Activated CD8-positive, alpha-beta memory T cell treated with anti-CD3 and anti-CD28 coated beads for 24 hours (primary cell): ENCODE measurements at regions not wholly inside any gene's neighbourhood (a gene's known extent, or its start where the extent isn't known, plus 50 kb on each side); places are given as distances from the start of the nearest gene placed in this dataset.
"Not testable (repeated sequence)": the region's sequence is repeated elsewhere in the genome, so short reads cannot be mapped to it uniquely, and the experiment has no call there.

Experiments used
- DNase-seq: peaks from one replicate; pipeline ENCODE4 v3.0.0-alpha.2; 2020

DNA sequence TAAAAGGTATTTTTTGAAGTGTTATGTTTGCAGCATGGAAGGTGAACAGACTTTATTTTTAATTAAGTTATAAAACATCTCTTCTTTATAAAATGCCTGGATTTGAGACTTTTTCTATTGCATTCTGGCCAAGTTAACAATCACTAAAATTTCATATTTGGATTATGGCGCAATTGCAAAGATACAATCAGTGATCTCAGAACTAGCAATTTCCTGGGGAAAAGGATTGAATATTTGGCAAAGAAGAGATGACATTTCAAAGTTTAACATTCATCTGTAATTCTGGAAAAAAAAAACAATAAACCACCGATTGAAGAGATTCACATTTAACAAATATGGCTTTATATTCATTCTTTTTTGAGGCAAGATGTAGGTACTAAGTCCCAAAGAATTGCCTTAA lies 378.0 kb downstream of the LRRC70 start:
- no peak for DNase-seq

DNA sequence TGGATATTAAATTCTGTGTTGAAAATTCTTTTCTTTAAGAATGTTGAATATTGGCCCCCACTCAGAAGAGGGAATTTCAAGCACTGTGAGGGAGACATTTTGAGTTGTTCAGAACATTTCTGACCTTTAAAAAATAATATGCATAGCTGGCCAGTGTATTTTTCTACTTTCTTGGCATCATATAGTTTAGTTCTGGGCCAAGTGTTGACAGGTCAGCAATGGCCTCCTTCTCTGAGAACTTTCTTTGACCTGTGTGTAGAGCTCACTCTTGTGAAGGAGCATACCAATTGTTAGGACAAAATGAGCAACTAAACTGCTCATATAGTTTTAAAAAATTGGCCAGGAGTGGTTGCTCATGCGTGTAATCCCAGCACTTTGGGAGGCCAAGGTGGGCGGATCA lies 376.0 kb downstream of the LRRC70 start:
- DNase-seq: no peak

DNA sequence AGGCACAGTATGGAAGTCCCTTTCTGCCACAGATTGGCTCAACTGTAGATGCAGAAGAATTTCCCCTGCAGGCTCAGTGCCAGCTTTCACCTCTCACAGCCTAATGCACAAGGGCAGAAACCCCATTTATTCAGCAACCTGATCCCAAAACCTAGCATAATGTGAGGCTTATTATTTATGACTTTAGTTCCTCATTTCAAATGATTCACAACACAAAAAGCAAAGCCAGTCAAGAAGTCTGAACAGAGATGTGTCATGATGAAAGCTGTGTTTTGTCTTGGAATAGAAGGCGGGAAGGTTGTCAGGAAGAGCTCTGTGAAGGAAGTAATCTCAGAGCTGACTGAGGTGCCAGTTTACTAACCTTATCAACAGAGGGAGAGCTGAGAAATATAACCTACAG lies 369.7 kb downstream of the LRRC70 start:
- DNase-seq: no peak

DNA sequence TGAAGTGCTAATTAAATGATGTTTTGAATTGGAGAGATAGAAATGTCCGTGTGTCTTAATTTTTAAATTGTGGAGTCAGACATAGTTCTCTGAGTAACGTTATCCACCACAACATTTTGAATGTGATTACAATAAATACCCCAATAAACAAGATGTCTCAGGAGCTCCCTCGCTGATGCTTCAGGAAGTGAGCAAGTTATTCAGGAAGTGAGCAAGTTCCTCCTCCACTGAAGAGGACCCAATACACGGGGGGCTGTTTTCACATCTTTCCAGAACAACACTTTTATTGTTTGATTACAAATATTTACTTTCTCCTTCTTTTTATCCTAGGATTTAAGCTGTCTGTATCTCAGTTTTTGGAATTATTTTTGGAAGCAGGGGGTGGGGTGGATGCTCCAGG lies 363.8 kb downstream of the LRRC70 start:
- no peak for DNase-seq

DNA sequence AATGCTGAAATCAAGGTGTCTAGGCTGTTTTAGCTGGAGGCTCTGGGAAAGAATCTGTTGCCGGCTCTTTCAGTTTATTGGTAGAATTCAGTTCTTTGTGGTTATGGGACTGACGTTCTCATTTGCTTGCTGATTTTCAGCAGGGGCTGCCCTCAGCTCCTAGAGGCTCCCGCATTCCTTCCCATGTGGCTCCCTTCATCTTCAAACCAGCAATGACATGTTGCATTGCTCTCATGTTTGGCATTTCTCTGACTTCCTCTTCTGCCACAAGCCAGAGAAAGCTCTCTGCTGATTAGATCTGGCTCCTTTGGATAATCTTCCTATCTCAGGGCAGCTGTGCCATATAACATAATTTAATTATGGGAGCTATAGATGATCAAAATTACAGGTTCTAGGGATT lies 360.3 kb downstream of the LRRC70 start:
- no peak for DNase-seq

DNA sequence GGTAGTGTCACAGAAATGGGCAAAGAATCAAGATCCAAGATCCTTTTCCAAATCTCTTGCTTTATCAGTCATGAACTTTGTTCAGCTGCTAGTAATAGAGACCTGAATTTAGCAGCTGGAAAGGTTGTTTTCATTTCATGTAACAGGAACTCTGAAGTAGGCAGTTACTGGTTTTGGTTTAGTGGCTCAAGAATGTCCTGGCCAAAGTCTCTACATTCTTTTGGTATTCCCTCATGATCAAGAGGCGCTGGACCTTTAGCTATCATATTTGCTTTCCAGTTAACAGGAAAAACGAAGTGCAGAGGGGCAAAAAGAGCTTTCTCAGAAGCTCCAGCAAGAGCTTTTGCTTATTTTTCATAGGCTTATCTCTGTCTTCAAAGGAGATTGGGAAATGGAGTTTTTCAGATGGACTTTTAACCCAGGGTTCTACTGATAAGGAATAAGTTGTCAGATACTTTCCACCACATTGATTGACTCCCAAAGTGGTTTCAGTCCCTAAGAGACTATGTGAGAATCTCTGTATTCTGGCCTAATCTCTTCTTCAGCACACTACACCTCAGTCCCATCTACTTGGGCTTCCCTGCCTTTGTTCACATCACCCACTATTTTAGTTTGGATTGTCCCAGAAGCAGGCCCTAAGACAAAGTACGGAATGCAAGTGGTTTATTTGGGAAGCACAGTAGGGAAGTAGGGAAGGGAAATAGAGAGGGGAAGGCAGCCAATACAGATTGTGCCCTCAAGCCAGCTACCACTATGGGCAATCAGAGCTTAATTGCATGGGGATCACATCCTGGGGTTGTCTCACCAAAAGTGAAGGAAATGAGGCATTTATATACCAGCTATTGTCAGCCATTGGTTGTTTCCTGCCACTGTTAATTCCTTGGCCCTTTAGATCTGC lies 359.3 kb downstream of the LRRC70 start:
- no peak for DNase-seq

DNA sequence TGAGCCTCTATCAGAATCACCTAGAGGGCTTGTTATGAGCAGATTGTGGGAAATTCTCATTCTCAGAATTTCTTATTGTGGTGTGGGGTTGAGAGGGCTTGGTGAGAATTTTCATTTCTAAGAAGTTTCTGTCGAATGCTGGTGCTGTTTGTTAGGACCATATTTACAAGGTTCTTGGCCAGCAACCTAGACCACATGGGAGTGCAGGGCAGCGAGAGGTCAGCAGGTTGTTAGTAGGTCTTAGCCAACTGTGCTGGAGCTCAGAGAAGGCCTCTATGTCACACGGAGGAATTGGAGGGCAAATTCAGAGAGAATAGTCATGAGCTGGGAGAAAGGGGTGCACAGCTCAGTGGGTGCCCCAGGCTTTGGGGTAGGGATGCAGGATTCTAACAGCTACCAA lies 357.0 kb downstream of the LRRC70 start:
- DNase-seq: no peak

DNA sequence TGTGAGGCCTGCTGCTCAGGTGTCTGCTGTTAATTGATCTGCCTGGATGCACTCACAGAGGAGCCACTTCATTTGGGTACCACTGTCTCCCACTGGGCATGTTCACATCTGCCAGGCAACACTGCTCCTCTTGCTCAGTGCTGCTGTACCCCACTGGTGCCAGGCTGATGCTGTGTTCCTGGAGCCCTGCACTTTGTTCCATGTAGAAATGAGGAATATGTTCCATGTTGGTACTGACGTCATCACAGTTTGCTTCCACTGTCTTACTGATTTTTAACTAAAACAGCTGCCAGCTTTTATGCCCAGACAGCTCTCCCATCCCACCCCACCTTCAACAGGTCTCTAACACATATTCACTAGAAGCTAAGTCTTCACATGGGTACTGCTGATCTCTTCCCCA lies 355.7 kb downstream of the LRRC70 start:
- DNase-seq: no peak

DNA sequence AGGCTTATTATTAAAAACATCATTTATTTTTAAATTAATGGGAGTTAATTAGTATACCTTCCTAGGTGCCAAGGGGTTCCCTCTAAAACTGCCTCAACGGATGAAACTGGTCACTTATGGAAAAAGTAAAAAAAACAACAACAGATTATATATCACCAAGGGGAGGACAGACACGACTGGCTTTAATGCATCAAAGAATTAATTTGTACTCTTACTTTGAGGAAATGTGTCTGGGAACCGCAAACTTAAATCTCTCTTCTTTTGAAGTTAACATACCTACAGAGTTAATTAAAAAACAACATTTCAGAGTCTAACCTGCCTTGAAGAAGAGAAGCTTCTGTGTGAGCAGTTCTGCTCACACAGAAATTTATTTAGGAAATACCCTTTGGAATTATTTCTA lies 354.6 kb downstream of the LRRC70 start:
- DNase-seq: no peak

DNA sequence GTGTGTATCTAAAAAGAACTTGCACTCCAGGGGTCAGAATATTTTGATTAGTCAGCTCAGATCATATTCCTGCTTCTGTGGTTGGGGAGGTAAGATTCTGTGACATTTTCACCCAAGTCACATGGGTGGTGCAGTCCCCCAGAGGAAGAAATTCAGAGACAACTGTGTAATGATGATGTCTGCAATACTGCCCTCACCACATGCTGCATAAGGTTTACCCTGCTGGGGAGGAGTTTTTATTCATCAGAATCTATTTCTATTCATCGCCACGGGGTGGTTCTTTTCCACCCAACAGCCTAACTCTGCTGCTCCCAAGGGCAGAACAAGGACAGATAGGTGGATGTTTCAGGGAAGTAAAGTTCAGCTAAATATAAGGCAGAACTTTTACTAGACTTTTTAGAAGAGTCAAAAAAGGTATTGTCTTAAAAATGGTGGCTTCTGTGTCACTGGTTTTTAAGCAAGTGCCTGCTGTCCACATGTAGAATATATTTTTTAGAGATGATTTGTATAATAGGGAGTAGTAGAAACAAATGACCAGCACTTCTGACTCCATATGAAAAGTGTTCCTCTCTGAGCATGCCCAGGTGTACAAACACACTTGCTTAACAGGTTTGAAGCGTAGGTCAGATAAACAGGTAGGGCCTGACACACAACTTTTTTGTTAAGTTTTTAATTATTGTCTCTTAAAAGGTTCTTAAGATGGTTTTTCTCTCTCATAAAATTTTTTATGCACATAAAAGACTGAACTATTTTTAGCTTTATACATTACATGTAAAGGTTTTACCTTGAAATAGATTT lies 352.7 kb downstream of the LRRC70 start:
- no peak for DNase-seq

DNA sequence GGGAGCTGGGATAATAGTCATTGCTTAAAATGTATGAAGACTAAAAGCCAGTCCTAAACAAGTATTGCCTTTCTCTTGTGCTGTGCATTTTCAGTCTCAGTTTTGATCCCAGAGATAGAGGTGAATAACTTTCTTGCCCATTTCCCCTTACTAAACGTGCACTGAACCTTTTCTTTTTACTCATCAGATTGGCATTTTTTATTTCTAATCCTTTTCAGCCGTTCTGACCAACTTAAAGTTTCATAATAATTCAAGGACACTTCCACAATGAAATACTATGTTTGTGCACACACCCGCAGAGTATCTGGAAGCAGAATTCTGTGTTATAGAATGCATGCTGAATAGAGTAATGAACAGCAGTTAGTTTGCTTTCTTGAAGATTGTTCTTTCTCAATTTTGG lies 343.6 kb downstream of the LRRC70 start:
- DNase-seq: no peak

DNA sequence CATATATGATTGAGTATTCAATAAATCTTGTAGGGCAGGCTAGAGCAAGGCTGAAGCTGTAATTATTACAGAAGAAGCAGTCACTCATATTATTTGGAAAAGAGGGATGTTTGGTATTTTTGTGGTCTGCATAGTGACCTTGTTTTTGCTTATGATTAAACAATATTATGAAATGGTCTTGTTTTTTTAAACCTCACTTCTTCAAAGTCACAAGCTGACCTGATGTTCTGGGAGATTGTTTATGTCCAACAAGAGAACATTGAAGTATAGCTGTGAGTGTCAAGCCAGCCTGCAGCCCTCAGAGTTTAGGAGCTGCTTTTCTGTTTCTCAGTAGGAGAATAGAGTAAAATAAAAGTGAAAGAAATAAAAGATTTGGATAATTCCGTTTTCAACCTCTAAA lies 342.2 kb downstream of the LRRC70 start:
- DNase-seq: no peak

DNA sequence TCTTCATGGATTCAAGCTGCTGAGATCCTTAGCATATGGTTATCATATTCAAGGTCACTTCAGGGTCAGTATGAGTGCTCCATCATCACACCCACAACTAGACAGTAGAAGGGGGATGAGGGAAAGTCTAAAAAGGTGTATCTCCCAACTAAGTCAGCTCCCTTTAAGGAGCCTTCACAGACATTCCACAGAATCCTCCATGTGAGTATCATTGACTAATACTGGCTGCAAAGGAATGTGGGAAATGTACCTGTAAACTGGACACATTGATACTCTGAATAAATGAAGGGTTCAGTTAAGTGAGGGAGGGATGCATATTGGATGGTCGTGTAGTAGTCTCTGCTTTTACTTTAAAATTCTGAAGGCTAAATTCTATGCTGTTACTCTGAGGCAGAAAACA lies 330.7 kb downstream of the LRRC70 start:
- DNase-seq: no peak

DNA sequence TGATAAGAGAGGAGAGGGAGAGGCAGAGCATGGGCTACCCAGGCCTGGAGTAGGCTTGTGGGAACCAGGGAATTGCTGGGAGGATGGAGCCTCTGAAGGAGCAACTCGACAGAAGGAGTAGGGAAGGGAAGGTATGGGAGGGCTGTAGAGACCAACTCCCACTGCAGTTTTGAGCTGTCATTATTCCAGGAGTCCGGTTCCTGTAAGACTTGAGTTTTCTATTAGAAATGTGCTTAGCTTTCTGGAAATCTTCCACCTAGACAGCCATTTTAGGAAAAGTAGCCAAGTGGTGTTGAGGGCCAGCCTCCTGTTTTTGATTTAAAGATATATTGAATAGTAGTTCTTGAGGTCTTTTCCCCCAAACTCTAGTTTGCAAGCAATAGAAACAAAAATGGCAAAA lies 323.5 kb downstream of the LRRC70 start:
- DNase-seq: no peak

DNA sequence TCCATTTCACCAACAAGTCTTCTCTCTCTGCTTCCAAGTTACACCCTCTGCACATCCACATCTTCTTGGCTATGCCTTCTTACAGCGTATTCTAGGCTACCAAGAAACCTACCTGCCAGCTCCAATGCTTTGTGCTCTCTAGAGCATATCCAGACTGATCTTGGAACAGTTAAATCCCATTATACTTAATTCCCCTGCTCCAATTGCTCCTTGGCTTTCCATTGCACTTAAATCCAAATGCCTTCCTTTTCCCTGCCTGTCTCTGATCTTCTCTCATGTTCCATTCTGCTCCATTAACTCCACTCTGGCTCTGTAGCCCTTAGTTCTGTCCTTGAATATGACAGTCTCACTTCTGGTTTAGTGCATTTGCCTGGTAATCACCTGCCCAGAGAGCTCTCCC lies 322.4 kb downstream of the LRRC70 start:
- DNase-seq: no peak

DNA sequence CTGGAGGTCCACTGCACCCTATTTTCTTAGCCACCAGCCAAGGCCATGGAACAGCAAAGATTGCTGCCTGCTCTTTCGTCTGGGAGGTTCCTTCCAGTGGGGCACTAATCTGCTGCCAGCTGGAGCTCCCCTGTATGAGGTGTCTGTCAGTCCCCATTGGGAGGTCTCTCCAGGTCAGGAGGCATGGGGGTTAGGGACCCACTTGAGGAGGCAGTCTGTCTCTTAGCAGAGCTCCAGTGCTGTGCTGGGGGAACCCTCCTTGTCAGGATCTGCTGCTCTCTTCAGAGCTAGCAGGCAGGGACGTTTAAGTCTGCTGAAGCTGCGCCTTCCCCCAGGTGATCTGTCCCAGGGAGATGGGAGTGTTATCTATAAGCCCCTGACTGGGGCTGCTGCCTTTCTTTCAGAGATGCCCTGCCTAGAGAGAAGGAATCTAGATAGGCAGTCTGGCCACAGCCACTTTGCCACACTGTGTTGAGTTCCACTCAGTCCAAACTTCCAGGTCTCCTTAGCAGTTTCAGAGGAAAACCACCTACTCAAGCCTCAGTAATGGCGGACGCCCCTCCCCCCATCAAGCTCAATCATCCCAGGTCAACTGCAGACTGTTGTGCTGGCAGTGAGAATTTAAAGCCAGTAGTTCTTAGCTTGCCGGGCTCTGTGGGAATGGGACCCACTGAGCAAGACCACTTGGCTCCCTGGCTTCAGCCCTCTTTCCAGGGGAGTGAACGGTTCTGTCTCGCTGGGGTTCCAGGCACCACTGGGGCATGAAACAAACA lies 317.7 kb downstream of the LRRC70 start:
- no peak for DNase-seq

DNA sequence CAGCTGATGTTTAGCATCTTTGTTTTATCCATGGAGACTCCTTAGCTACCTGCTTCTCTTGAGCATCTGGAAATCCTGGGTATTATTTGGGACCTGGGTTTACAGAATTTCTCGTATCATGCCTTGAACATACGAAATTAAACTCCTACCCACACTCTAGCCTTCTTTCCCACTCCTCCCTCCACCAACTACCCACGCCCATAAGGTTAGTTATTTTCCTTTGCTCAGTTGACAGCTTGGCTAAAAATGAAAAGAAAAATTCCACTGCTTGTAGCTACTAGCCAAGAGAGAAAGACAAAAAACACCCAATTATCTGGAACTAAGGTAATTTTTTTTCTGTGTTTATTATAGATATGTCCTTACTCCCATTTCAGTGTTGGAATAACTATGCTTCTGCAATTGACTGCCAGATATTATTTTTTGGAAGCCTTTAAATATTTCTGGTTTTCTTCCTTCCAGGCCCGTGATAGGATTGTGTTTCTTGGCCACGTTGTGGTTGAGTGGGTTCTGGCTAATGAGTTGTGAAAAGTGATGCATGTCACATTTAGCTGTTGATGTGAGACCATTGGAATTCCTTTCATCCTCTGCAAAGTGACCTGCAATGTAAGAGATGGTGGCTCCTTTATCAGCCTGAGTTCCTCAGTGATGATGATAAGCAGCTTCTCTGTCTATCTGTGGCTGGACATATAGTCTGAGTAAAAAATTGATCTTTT lies 308.1 kb downstream of the LRRC70 start:
- DNase-seq: no peak

DNA sequence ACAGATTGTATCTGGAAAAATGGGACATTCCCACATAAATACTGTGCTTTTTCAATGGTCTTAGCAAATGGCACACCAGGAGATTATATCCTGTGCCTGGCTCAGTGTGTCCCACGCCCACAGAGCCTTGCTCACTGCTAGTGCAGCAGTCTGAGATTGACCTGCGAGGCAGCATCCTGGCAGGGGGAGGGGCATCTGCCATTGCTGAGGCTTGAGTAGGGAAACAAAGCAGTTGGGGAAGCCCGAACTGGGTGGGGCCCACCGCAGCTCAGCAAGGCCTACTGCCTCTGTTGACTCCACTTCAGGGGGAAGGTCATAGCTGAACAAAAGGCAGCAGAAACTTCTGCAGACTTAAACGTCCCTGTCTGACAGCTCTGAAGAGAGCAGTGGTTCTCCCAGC lies 258.7 kb downstream of the LRRC70 start:
- DNase-seq: not testable (repeated sequence)

DNA sequence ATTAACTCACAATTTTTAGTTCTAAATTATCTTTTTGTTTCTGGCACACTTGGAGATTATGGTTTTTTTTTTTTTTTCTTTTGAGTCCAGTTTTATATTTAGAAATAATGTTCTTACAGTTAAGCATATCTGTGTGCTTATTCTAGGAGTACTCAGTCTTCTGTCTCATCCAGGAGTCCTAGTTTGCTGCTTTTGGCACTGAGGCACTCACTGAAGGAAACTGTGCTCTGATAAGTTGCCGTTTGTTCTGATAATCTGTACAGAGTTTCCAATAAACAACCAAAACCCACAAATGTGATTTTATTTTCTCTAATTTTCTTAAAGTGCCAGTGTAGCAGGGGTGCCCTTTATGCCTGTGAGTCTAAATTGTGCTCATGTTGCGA lies 251.0 kb downstream of the LRRC70 start:
- DNase-seq: no peak

DNA sequence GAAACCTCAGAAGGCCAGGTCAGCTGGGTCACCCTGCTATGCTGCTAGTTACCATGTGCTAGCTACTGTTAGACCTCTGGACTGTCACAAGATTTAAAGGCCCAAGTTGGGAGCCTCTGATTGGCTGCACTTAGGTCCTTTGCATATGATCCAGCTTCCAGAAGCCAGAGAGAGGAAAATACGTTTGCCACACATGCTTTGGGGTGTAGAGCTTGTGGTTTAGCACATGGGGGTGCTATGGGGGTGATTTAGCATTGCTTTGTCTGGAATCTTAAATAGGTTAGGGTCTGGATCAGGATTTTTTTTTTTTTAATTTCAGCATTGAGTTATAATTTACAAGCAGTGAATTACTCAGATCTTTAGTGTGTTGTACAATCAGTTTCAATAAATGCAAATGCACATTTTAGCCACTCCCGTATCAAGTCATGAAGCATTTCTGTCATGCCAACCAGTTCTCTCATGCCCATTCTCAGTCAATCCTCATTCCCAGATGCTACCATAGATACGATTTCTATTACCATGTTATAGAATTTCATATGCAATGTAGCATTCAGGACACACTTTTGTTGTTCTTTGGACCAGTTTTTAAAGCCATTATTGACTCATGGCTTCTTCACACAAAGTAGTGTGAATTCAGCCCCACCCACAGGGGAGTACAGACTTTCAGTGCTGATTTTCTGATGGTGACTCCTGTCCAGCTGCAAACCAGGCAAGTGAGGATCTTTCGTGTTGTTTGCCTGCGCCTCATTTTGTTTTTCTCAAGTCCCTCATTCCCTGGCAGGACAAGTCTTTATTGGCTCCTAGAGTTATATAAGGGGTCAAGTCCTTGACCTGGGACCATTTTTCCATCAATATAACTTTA lies 250.4 kb downstream of the LRRC70 start:
- DNase-seq: no peak

DNA sequence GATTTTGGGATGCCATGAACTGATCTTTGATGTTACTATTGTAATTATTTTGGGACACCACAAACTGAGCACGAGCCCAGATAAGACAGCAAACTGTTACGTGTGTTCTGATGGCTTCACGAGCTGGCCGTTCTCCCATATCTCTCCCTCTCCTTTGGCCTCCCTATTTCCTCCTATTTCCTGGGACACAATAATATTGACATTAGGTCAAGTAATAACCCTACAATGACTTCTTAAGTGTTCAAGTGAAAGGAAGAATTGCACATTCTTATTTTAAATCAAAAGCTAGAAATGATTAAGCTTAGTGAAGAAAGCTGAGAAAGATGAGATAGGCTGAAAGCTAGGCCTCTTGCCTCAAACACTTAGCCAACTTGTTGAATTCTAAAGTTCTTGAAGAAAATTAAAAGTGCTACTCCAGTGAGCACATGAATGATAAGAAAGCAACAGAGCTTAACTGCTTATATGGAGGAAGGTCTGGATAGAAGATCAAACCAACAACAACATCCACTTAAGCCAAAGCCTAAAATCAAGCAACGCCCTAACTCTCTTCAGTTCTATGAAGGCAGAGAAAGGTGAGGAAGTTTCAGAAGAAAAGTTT lies 247.1 kb downstream of the LRRC70 start:
- no peak for DNase-seq
